ENCODE measurements at regions not wholly inside any gene's neighbourhood (a gene's known extent, or its start where the extent isn't known, plus 50 kb on each side); places are given as distances from the start of the nearest gene placed in this dataset.

GRCh38 chr6:163983679-163984078 is 569.2 kb downstream of the QKI start:
- Mint-ChIP-seq H3K4me3 (no peak overlapping the region), H3K4me1 (peaks cover 4% of the 10 kb centered on the region in 2 experiments; a peak in 1 of 4 replicates), H3K9me3 (peaks cover 5 to 10% of the 10 kb centered on the region in 2 experiments), H3K36me3 (ENCODE audit: insufficient read depth in 1 of 3, low read depth in 3 of 3) (peaks cover 2 to 5% (median 5%) of the 10 kb centered on the region in 3 experiments; a peak in 5 of 7 replicates), H3K27ac (no peak overlapping the region), H3K27me3 (ENCODE audit: low read depth) (no peaks in the 10 kb centered on the region; the same call in 1 of the 2 replicates)
- Histone ChIP-seq H3K9ac (ENCODE audit: extremely low read depth, insufficient read length, low read length) (no peak overlapping the region), H3K4me2 (ENCODE audit: insufficient read depth, insufficient read length, low read length) (no peak overlapping the region), H3K18ac (ENCODE audit: insufficient read length, low read depth, low read length) (no peak overlapping the region), H2BK15ac (ENCODE audit: low read depth, low read length) (no peak overlapping the region), H2AK5ac (ENCODE audit: insufficient read length, low read length) (no peak overlapping the region), H2BK20ac (ENCODE audit: low read depth, low read length, poor library complexity, severe bottlenecking) (no peak overlapping the region), H3K9me3 (ENCODE audit: control insufficient read depth, low read depth, low read length) (no peaks in the 10 kb centered on the region), H3K4ac (ENCODE audit: low read depth, low read length) (no peak overlapping the region), H4K8ac (replicated peaks; ENCODE audit: insufficient read length, low read depth, low read length) (no peak overlapping the region), H4K5ac (ENCODE audit: insufficient read length, low read depth, low read length) (no peak overlapping the region), H3K79me1 (ENCODE audit: insufficient read depth, low read depth, low read length, poor library complexity, severe bottlenecking) (no peaks in the 10 kb centered on the region), H3K14ac (ENCODE audit: insufficient read depth, low read length) (no peak overlapping the region), H4K91ac (ENCODE audit: insufficient read length, low read depth, low read length) (no peak overlapping the region), H3K23ac (ENCODE audit: insufficient read length, low read depth, low read length) (no peak overlapping the region), H3K27ac (ENCODE audit: insufficient read length, low read depth, low read length) (no peak overlapping the region), H3K56ac (ENCODE audit: insufficient read length, low read depth, low read length) (no peak overlapping the region), H3K4me1 (ENCODE audit: insufficient read depth, low read length) (no peaks in the 10 kb centered on the region), H2BK5ac (ENCODE audit: insufficient read length, low read length) (no peak overlapping the region), H3K79me2 (ENCODE audit: insufficient read depth, low read length) (no peaks in the 10 kb centered on the region), H2AFZ (ENCODE audit: low read length) (no peak overlapping the region), H3K23me2 (ENCODE audit: insufficient read length, low read depth, low read length, poor library complexity, severe bottlenecking) (no peaks in the 10 kb centered on the region), H3K27me3 (ENCODE audit: insufficient read depth, low read length) (no peaks in the 10 kb centered on the region), H3T11ph (ENCODE audit: low read length) (no peak overlapping the region), H2BK12ac (ENCODE audit: insufficient read length, low read depth, low read length) (no peak overlapping the region), H2BK120ac (ENCODE audit: low read depth, low read length, poor library complexity, severe bottlenecking) (no peak overlapping the region), H4K20me1 (ENCODE audit: control insufficient read depth, insufficient read depth, insufficient read length) (no peaks in the 10 kb centered on the region)
- DNase-seq: no peak
- TF ChIP-seq CTCF (conservative IDR thresholded peaks at IDR 0.05): no peak
- WGBS (ENCODE audit: extremely low coverage, insufficient read length, low lambda C conversion rate): no CpG with 5 or more reads among the region's 10 CpGs

All from H9 (cell line).